Vagina (tissue), 2 donors: ENCODE measurements at regions not wholly inside any gene's neighbourhood (a gene's known extent, or its start where the extent isn't known, plus 50 kb on each side); places are given as distances from the start of the nearest gene placed in this dataset.

Experiments used
- DNase-seq, 2 donors: peaks; one replicate each; pipeline ENCODE4 v3.0.0-alpha.2; 2017; ENCODE audit errors: extremely low spot score in 2 of 2
- H3K27ac ChIP-seq: fragments of 200-600 bp; sonication (generic); one replicate; pipeline ENCODE4 v1.5.1; 2019
- H3K27me3 ChIP-seq: fragments of 200-600 bp; sonication (generic); one replicate; pipeline ENCODE4 v1.5.1; 2019
- H3K36me3 ChIP-seq, 2 donors: fragments of 200-600 bp; sonication (generic); one replicate each; pipeline ENCODE4 v1.5.1; 2017 to 2019
- H3K4me1 ChIP-seq: fragments of 200-600 bp; sonication (generic); one replicate; pipeline ENCODE4 v1.5.1; 2019
- H3K4me3 ChIP-seq, 2 donors: fragments of 200-600 bp; sonication (generic); 1 replicate in 1 of 2; 2 replicates in 1 of 2; pipeline ENCODE4 v1.5.1; 2016 to 2019
- H3K9me3 ChIP-seq: fragments of 200-600 bp; sonication (generic); one replicate; pipeline ENCODE4 v1.5.1; 2019
- CTCF ChIP-seq, 3 experiments: fragments of 450-650 bp in 2 of 3; fragments of 200-600 bp in 1 of 3; sonication (generic) in 1 of 3; IDR thresholded peaks; one replicate each; pipeline ENCODE4 v1.5.1; 2017 to 2019; ENCODE audit warnings: antibody characterized with exemption in 3 of 3, mild to moderate bottlenecking in 2 of 3, moderate library complexity in 2 of 3
- POLR2A ChIP-seq, 2 donors: fragments of 450-650 bp; IDR thresholded peaks; one replicate each; pipeline ENCODE4 v1.6.1; 2017; ENCODE audit warnings: antibody characterized with exemption in 2 of 2, mild to moderate bottlenecking in 2 of 2, moderate library complexity in 2 of 2
- POLR2AphosphoS5 ChIP-seq, 2 donors: sonication (generic); formaldehyde crosslinking; IDR thresholded peaks; one replicate each; pipeline ENCODE4 v1.9.0; 2017; ENCODE audit warnings: antibody characterized with exemption in 2 of 2, mild to moderate bottlenecking in 2 of 2, low read depth in 1 of 2; ENCODE audit not compliant: insufficient read depth in 1 of 2
- intact Hi-C: fragments of 100-400 bp; cut with DNase I; formaldehyde crosslinking; loops from one replicate; pipeline ENCODE4 v1.15.1; 2023

- Histone ChIP-seq H3K27me3 (no peaks in the 10 kb centered on the region), H3K4me3 (no peak overlapping the region), H3K27ac (no peak overlapping the region), H3K36me3 (no peaks in the 10 kb centered on the region), H3K9me3 (no peaks in the 10 kb centered on the region), H3K4me1 (no peaks in the 10 kb centered on the region)
- intact Hi-C loops: no loop called here
- TF ChIP-seq CTCF (IDR thresholded peaks at IDR 0.05): no peak
- TF ChIP-seq POLR2A (IDR thresholded peaks at IDR 0.05): no peak
- no peak for TF ChIP-seq POLR2AphosphoS5 (IDR thresholded peaks at IDR 0.05; ENCODE audit: insufficient read depth in 1 of 2, low read depth in 1 of 2)
- no peak for DNase-seq
Measured at GRCh38 chr5:53160895-53161294, 51.3 kb upstream of the MOCS2 start.

GRCh38 chr5:53161876-53162275, 52.3 kb upstream of the MOCS2 start:
- intact Hi-C loops: no loop called here
- no peak for TF ChIP-seq CTCF (IDR thresholded peaks at IDR 0.05)
- no peak for TF ChIP-seq POLR2AphosphoS5 (IDR thresholded peaks at IDR 0.05; ENCODE audit: insufficient read depth in 1 of 2, low read depth in 1 of 2)
- no peak for TF ChIP-seq POLR2A (IDR thresholded peaks at IDR 0.05)
- DNase-seq: no peak

GRCh38 chr5:53164478-53165165, 55.1 kb upstream of the MOCS2 start:
- no peak for TF ChIP-seq POLR2AphosphoS5 (IDR thresholded peaks at IDR 0.05; ENCODE audit: insufficient read depth in 1 of 2, low read depth in 1 of 2)
- no peak for TF ChIP-seq POLR2A (IDR thresholded peaks at IDR 0.05)
- TF ChIP-seq CTCF (IDR thresholded peaks at IDR 0.05): no peak
- H3K9me3 ChIP-seq: no peaks in the 10 kb centered on the region
- H3K27ac ChIP-seq: no peak overlapping the region
- H3K4me3 ChIP-seq: no peak overlapping the region
- H3K27me3 ChIP-seq: no peaks in the 10 kb centered on the region
- no peaks in the 10 kb centered on the region for H3K4me1 ChIP-seq
- no peaks in the 10 kb centered on the region for H3K36me3 ChIP-seq
- DNase-seq: no peak
- intact Hi-C loops: no loop called here

More at GRCh38 chr5:53161876-53162275, 52.3 kb upstream of the MOCS2 start:
- H3K27me3 ChIP-seq: no peaks in the 10 kb centered on the region
- H3K27ac ChIP-seq: no peak overlapping the region
- no peaks in the 10 kb centered on the region for H3K9me3 ChIP-seq
- no peaks in the 10 kb centered on the region for H3K36me3 ChIP-seq
- no peaks in the 10 kb centered on the region for H3K4me1 ChIP-seq
- no peak overlapping the region for H3K4me3 ChIP-seq

- Histone ChIP-seq H3K36me3 (no peaks in the 10 kb centered on the region), H3K9me3 (no peaks in the 10 kb centered on the region), H3K4me3 (no peak overlapping the region), H3K27me3 (no peaks in the 10 kb centered on the region), H3K27ac (no peak overlapping the region), H3K4me1 (no peaks in the 10 kb centered on the region)
- intact Hi-C loops: no loop called here
- TF ChIP-seq CTCF (IDR thresholded peaks at IDR 0.05) (no peak), POLR2AphosphoS5 (IDR thresholded peaks at IDR 0.05; ENCODE audit: insufficient read depth in 1 of 2, low read depth in 1 of 2) (no peak), POLR2A (IDR thresholded peaks at IDR 0.05) (no peak)
- DNase-seq: no peak
Measured at GRCh38 chr5:53165431-53166182, 56.0 kb upstream of the MOCS2 start.

GRCh38 chr5:53166183-53166495, 56.6 kb upstream of the MOCS2 start:
- Histone ChIP-seq H3K27ac (no peak overlapping the region), H3K4me3 (no peak overlapping the region), H3K27me3 (no peaks in the 10 kb centered on the region), H3K9me3 (no peaks in the 10 kb centered on the region), H3K4me1 (no peaks in the 10 kb centered on the region), H3K36me3 (no peaks in the 10 kb centered on the region)
- intact Hi-C loops: no loop called here
- TF ChIP-seq POLR2A (IDR thresholded peaks at IDR 0.05): no peak
- TF ChIP-seq POLR2AphosphoS5 (IDR thresholded peaks at IDR 0.05; ENCODE audit: insufficient read depth in 1 of 2, low read depth in 1 of 2): no peak
- no peak for TF ChIP-seq CTCF (IDR thresholded peaks at IDR 0.05)
- DNase-seq: no peak
